Kidney (tissue), 13 donors: ENCODE measurements at regions not wholly inside any gene's neighbourhood (a gene's known extent, or its start where the extent isn't known, plus 50 kb on each side); places are given as distances from the start of the nearest gene placed in this dataset.
"Not testable (repeated sequence)": the region's sequence is repeated elsewhere in the genome, so short reads cannot be mapped to it uniquely, and the experiment has no call there.

ENCODE experiments used
- DNase-seq, 5 donors: peaks; one replicate each; pipeline ENCODE4 v3.0.0-alpha.2; 2013 to 2020
- FAIRE-seq: peaks from 2 replicates; lab custom pipeline; 2012; peaks lifted over from hg19 to GRCh38; lab: Jason Lieb, UNC
- H3K27ac ChIP-seq, 2 donors: one replicate each; pipeline ENCODE4 v1.7.0; 2013; ENCODE audit warnings: low read depth in 2 of 2, low read length in 2 of 2, inconsistent platforms in 1 of 2
- H3K27me3 ChIP-seq: one replicate; pipeline ENCODE4 v1.7.1; 2013; ENCODE audit warnings: low read length, inconsistent platforms; ENCODE audit not compliant: control insufficient read depth, insufficient read depth
- H3K36me3 ChIP-seq, 3 donors: one replicate each; pipeline versions ENCODE4 v1.7.0 to v1.7.1; 2013; ENCODE audit warnings: low read length in 3 of 3, control low read depth in 1 of 3, inconsistent platforms in 1 of 3; ENCODE audit not compliant: insufficient read depth in 3 of 3, control insufficient read depth in 2 of 3
- H3K4me1 ChIP-seq, 3 donors: one replicate each; pipeline versions ENCODE4 v1.7.0 to v1.7.1; 2013; ENCODE audit warnings: low read length in 3 of 3, inconsistent platforms in 1 of 3, low read depth in 1 of 3; ENCODE audit not compliant: control insufficient read depth in 2 of 3, insufficient read depth in 2 of 3
- H3K4me3 ChIP-seq, 3 donors: one replicate each; pipeline versions ENCODE4 v1.7.0 to v1.8.1; 2013; ENCODE audit warnings: low read length in 3 of 3, control low read depth in 1 of 3, inconsistent platforms in 1 of 3
- H3K9ac ChIP-seq, 3 donors: one replicate each; pipeline versions ENCODE4 v1.7.0 to v1.7.1; 2013; ENCODE audit warnings: low read length in 3 of 3, control low read depth in 1 of 3, inconsistent platforms in 1 of 3
- H3K9me3 ChIP-seq, 3 donors: one replicate each; pipeline versions ENCODE4 v1.7.0 to v1.7.1; 2013; ENCODE audit warnings: low read length in 3 of 3, control low read depth in 1 of 3, inconsistent platforms in 1 of 3; ENCODE audit not compliant: control insufficient read depth in 2 of 3, insufficient read depth in 1 of 3
- CTCF ChIP-seq: IDR thresholded peaks from 3 replicates; pipeline ENCODE4 v1.5.1; 2012; ENCODE audit warnings: mild to moderate bottlenecking, moderate library complexity, borderline replicate concordance; ENCODE audit not compliant: insufficient read depth; ENCODE audit errors: extremely low read depth
- intact Hi-C: fragments of 100-400 bp; cut with DNase I; formaldehyde crosslinking; loops from one replicate; pipeline ENCODE4 v1.11.1; 2022
- donor health status: control.
- donor health status: control.
- donor health status: control.
- donor health status: control.
- donor health status: control.
- donor health status: DM: yes; HTN: yes; CAD: no.
- donor health status: Normal renal cell carcinoma (clear cell type).

- FAIRE-seq (no peak), DNase-seq (no peak)
- H3K4me3 ChIP-seq: no peak overlapping the region
- no peaks in the 10 kb centered on the region for H3K4me1 ChIP-seq
- no peaks in the 10 kb centered on the region for H3K36me3 ChIP-seq
- H3K27ac ChIP-seq: no peak overlapping the region
- intact Hi-C loops: no loop called here
- no peak overlapping the region for H3K9ac ChIP-seq
- no peaks in the 10 kb centered on the region for H3K27me3 ChIP-seq
- H3K9me3 ChIP-seq: peaks cover 0 to 23% (median 2%) of the 10 kb centered on the region in 3 donors
- TF ChIP-seq CTCF: no peak
Observed at GRCh38 chr3:110946810-110947209, 124.8 kb upstream of the NECTIN3 start.

- DNase-seq, H3K36me3 ChIP-seq, intact Hi-C loops, H3K27me3 ChIP-seq, FAIRE-seq, H3K4me1 ChIP-seq, H3K27ac ChIP-seq, H3K9ac ChIP-seq, H3K4me3 ChIP-seq: not testable (repeated sequence)
- peaks cover 0 to 20% (median 0%) of the 10 kb centered on the region in 3 donors for H3K9me3 ChIP-seq
Observed at GRCh38 chr3:110949194-110949593, 122.4 kb upstream of the NECTIN3 start.

GRCh38 chr3:110955301-110955880 lies 116.2 kb upstream of the NECTIN3 start:
- Histone ChIP-seq H3K4me1 (no peaks in the 10 kb centered on the region), H3K4me3 (no peak overlapping the region), H3K36me3 (no peaks in the 10 kb centered on the region), H3K27me3 (no peaks in the 10 kb centered on the region), H3K9ac (no peak overlapping the region), H3K27ac (no peak overlapping the region), H3K9me3 (peaks cover 0 to 3% (median 0%) of the 10 kb centered on the region in 3 donors)
- no peak for FAIRE-seq
- intact Hi-C loops: no loop called here
- no peak for TF ChIP-seq CTCF
- no peak for DNase-seq

GRCh38 chr3:110956081-110956480 lies 115.5 kb upstream of the NECTIN3 start:
- no peaks in the 10 kb centered on the region for H3K27me3 ChIP-seq
- TF ChIP-seq CTCF: no peak
- intact Hi-C loops: no loop called here
- no peak overlapping the region for H3K9ac ChIP-seq
- H3K4me1 ChIP-seq: no peaks in the 10 kb centered on the region
- no peak for FAIRE-seq
- H3K9me3 ChIP-seq: peaks cover 0 to 3% (median 0%) of the 10 kb centered on the region in 3 donors
- no peak for DNase-seq
- no peak overlapping the region for H3K4me3 ChIP-seq
- H3K27ac ChIP-seq: no peak overlapping the region
- no peaks in the 10 kb centered on the region for H3K36me3 ChIP-seq
